ENCODE measurements at regions not wholly inside any gene's neighbourhood (a gene's known extent, or its start where the extent isn't known, plus 50 kb on each side); places are given as distances from the start of the nearest gene placed in this dataset.

DNA sequence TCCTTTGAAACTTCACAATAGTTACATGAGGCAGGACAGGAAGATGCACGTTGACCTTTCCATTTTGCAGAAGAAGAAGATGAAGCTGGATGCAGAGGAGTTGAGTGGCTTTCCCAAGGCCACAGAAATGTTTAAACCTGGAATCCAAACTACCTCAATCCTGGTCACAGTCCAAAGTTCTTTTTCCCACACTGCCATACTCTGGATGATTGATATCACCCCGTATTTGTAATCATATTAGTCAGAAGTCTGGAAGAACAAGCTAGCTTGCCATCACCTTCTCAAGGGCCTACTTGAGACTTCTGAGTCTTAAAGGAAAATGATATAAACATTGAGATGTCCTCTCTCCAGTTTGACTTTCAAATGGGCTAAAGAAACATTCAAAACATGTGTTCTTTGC lies 190.1 kb downstream of the LNPK start:
- TF ChIP-seq, protein P1, sequence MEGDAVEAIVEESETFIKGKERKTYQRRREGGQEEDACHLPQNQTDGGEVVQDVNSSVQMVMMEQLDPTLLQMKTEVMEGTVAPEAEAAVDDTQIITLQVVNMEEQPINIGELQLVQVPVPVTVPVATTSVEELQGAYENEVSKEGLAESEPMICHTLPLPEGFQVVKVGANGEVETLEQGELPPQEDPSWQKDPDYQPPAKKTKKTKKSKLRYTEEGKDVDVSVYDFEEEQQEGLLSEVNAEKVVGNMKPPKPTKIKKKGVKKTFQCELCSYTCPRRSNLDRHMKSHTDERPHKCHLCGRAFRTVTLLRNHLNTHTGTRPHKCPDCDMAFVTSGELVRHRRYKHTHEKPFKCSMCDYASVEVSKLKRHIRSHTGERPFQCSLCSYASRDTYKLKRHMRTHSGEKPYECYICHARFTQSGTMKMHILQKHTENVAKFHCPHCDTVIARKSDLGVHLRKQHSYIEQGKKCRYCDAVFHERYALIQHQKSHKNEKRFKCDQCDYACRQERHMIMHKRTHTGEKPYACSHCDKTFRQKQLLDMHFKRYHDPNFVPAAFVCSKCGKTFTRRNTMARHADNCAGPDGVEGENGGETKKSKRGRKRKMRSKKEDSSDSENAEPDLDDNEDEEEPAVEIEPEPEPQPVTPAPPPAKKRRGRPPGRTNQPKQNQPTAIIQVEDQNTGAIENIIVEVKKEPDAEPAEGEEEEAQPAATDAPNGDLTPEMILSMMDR (IDR thresholded peaks at IDR 0.05): no peak
- TF ChIP-seq POLR2A (IDR thresholded peaks at IDR 0.05) (no peak), POLR2AphosphoS5 (IDR thresholded peaks at IDR 0.05) (no peak)
